Right lobe of liver (tissue), 4 donors: ENCODE measurements at regions not wholly inside any gene's neighbourhood (a gene's known extent, or its start where the extent isn't known, plus 50 kb on each side); places are given as distances from the start of the nearest gene placed in this dataset.

ENCODE experiments used
- POLR2A ChIP-seq: fragments of 450-650 bp; IDR thresholded peaks from one replicate; pipeline ENCODE4 v1.6.1; 2017; ENCODE audit warnings: antibody characterized with exemption, mild to moderate bottlenecking
- TF ChIP-seq, protein P1 (sequence below), 4 donors: fragments of 200-600 bp in 3 of 4; fragments of 450-650 bp in 1 of 4; IDR thresholded peaks; one replicate each; pipeline versions ENCODE4 v1.5.1 to v1.8.0; 2016 to 2022; ENCODE audit warnings: antibody characterized with exemption in 4 of 4, mild to moderate bottlenecking in 2 of 4
- donor health status: DM: no; HTN: no; CAD: no.
- donor health status: DM: no; HTN: no; CAD: no.
- donor health status: DM: no; HTN: yes; CAD: no.

- TF ChIP-seq, protein P1, sequence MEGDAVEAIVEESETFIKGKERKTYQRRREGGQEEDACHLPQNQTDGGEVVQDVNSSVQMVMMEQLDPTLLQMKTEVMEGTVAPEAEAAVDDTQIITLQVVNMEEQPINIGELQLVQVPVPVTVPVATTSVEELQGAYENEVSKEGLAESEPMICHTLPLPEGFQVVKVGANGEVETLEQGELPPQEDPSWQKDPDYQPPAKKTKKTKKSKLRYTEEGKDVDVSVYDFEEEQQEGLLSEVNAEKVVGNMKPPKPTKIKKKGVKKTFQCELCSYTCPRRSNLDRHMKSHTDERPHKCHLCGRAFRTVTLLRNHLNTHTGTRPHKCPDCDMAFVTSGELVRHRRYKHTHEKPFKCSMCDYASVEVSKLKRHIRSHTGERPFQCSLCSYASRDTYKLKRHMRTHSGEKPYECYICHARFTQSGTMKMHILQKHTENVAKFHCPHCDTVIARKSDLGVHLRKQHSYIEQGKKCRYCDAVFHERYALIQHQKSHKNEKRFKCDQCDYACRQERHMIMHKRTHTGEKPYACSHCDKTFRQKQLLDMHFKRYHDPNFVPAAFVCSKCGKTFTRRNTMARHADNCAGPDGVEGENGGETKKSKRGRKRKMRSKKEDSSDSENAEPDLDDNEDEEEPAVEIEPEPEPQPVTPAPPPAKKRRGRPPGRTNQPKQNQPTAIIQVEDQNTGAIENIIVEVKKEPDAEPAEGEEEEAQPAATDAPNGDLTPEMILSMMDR (IDR thresholded peaks at IDR 0.05): no peak
- no peak for TF ChIP-seq POLR2A
Measured at GRCh38 chr7:32774541-32774951, 117.0 kb downstream of the KBTBD2 start.
